ENCODE measurements at regions not wholly inside any gene's neighbourhood (a gene's known extent, or its start where the extent isn't known, plus 50 kb on each side); places are given as distances from the start of the nearest gene placed in this dataset.
"Not testable (repeated sequence)": the region's sequence is repeated elsewhere in the genome, so short reads cannot be mapped to it uniquely, and the experiment has no call there.

GRCh38 chr2:63740943-63741342, 100.8 kb upstream of the UGP2 start:
- no peak for DNase-seq

DNA sequence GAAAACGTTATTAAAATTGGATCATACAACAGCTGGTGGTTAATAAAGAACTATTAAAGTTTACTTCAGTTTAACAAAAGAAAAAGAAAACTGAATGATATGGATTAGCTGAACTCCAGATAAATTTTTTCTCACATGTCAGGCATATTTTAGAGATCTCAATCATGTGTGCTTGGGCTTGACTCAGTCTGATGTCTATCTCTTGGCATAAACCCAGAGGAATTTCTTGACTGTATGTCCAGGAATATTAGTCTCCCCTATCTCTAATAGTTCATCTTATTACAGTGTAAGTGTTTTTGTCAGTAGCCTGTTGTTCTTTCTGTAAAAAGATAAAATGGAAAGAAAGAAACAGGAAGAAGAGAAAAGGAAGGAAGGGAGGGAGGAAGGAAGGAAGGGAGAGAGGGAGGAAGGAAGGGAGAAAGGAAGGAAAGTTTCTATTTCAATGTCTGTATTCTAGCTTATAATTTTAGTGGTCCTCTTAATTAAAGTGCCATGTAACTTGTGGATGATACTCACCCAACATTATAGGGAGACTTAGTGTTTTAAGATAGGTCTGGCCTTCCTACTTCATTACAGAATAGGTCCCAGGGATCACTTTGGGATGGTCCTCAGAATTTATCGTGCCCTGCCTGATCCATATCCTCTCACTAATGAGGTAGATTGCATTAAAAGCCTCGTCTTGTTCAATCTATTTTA, 99.7 kb upstream of the UGP2 start:
- DNase-seq = no peak

- no peak for DNase-seq
These were observed 99.1 kb upstream of the UGP2 start for GRCh38 chr2:63742580-63742976.

DNA sequence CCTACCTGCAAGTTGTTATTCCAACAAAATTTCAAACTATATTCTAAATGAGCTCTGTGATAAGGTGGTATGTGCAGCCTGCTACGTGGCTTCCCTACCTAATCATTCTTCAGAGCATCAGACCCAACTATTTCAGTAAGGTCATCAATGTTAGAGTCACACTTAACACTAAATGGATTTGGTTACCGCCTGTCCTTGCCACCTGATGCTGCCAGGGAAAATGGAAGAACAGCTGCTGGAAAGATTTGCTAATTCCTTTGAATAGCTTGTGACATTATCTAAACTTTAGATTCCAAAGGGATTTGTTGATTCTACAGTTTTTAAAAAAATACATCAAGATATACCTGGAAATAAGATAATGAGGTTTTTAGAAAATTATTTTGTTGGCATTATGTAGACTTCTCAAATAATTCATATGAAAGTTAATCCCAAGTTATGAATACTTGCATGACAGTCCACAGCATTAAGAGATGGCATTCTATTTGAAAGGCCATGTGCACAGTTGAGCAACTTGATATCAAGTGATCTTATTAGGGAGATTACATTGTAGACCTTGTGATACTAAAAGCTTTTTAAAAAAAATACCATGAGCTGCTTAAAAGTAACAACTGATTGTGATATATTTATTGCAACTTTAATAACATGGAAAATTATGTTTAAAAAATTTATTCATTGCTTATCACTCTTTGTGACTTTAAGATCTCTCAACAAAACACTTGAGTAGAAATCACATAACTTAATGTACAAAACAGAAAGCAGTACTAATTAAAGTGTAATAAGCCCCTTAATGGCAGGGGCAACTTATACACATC, 98.3 kb upstream of the UGP2 start:
- DNase-seq = no peak

DNA sequence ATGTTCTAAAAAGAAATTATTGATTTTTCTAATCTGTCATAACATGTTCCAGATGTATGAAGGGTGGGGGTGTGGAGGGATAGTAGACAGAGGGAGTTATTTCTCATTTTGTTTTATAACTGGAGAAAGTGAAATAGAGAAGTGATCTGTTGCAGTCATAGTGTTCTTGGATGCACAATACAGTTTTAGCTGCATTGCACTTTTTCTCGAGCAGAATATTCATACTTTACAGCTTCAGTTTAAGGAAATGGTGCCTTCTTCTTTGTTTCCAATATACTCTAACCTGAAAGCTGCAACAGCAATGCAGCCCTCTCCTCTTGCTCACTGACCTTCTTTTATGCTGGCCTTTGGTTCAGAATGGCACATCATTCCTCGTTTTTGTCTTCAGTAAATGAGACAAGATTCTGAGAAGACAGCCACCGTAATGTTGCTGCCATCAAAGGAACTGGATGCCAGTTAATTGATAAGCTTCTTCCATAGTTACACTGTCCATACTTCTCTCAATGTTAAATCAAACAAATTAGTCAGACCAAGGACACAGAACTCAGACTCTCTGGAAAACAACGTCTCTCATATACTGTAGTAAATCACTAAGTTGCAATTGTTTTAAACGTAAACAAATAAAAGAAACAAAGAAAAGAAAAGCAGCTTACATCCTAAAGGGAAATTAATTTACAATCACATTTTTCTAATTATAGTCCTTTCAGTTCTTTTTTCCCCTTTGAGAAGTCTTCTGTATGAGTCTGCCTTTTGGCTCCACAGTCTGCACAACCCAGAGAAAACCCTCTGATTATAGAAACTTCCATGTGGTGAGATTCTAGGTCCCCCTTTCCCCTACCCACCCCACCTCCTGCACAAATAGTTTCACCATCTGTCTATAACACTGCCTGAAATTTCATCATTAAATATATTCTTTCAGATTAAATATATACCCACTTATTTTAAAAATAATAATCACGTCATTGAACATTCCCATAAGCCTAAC, 97.4 kb upstream of the UGP2 start:
- DNase-seq = no peak

DNA sequence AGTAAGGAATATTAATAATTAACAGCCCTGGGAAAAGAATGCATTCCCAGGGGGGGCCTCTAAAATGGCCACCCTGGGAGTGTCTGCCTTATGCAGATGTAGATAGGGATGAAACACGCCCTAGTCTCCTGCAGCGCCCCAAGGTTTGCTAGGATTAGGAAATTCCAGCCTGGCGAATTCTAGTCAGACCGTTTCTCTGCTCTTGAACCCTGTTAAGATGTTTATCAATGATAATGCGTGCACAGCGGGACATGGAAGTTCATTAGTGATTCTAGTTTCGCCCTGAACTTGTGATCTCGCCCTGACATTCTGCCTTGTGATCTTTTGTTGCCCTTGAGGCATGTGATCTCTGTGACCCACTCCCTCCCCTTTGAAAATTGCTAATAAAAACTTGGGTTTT, 95.1 kb upstream of the UGP2 start:
- not testable (repeated sequence) for DNase-seq

- DNase-seq = no peak
These were observed 89.8 kb upstream of the UGP2 start for GRCh38 chr2:63751901-63752300.

- DNase-seq = no peak
These were observed 86.5 kb upstream of the UGP2 start for GRCh38 chr2:63755216-63755615.

DNA sequence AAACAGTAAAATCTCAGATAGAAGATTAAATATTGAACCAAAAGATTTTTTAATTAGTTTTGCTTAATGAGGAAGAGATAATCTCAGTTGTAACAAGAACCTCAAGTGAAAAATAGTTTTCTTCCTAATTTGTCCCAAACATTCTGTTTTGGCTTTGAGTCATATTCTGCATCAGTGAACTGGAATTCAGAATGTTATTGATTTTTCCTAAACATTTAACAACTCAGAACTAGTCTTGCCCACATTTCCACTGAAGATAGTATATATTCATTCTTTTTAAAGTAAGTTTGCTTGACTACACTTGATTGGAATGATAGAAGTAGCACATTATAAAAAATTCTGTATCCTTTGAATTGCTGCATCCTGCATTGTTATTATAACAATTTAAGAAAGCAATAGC, 85.7 kb upstream of the UGP2 start:
- DNase-seq = no peak

DNA sequence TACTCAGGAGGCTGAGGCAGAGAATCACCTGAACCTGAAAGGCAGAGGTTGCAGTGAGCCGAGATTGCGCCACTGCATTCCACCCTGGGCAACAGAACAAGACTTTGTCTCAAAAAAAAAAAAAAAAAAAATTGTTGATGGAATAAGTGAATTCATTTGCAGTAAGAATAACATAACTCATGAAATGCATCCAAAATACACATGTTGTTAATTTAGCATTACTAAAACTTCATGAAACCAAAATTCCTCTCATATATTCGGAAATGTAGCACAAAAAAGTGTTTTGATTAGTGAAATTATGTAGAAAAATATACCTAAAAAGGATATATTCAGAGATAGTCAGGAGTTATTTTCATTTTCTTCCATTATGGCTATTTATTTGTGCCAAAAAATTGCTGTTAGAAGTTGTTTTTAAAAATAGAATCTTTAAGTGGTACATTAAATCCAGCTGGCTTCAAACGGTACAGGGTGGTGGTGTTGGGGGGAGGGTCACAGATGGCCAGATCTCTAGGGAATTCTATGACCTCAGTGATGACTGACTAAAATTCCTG, 78.2 kb upstream of the UGP2 start:
- DNase-seq = no peak

DNA sequence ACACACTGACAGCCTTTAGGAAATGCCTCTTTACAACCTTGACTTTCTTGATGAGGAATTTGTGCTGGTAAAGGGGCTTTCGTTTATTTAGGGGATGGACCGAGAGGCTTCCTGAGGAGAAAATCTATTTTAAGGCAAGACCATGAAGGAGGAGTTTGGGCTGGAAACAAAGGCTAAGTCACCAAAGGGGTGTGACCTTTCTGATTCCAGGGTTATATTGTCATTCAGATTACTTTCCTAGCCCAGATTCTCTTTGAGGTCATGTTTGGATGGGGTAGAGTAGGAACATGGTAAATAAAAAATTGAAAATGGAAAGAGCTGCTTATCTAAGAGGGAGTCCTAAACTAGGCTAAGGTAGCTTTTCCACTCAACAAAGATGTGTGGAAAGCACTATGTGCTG, 77.1 kb upstream of the UGP2 start:
- no peak for DNase-seq

DNA sequence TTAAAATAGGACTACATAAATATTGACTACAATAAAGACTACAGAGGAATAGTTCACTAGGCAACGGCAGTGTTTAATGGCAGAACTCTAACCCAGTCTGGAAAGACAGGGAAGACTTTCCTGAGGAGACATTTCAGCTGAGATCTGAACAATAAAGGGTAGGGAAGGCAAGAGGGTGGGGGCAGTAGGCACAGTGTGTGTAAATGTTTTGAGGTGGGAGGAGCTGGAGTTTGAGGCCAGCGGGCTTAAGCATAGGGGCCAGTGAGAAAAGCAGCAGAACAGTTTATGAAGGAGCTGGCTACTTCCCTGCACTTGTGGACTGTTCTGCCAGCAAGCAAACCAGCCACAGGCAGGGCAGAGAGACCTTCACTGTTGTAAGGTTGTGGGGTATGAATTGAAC, 76.6 kb upstream of the UGP2 start:
- no peak for DNase-seq

DNA sequence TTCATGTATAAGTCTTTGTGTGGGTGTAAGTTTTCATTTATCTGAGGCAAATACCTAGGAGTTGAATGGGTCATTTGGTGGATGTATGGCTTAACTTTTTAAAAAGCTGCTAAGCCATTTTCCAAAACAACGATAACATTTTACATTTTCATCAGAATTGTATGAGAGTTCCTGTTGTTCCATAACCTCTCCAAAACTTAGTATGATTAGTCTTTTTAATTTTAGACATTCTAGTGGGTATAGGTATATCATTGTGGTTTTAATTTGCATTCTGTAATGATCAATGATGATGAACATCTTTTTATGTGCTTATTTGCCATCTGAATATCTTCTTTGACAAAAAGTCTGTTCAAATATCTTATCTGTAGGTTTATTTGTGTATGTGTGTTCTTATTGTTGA, 74.4 kb upstream of the UGP2 start:
- DNase-seq = no peak

GRCh38 chr2:63768051-63768450, 73.6 kb upstream of the UGP2 start:
- no peak for DNase-seq

DNA sequence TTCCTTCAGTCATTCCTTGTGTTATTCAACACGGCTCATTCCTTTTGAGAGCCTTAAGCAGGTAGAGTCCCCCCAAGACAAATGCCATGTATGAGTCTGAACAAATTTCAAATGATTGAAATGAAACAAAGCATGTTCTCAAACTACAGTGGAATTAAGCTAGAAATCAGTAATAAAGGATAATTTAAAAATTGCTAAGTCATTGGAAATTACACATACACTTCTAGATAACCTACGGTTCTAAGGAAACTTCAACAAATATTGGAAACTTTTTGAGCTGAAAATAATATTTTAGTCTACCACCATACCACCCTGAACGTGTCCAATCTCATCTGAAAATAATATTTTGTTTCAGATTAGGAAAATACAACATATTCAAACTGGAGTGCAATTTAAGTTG, 71.8 kb upstream of the UGP2 start:
- DNase-seq = no peak

- no peak for DNase-seq
These were observed 69.6 kb upstream of the UGP2 start for GRCh38 chr2:63772061-63772460.

- DNase-seq = no peak
These were observed 66.5 kb upstream of the UGP2 start for GRCh38 chr2:63775191-63775590.

GRCh38 chr2:63776382-63776781, 65.3 kb upstream of the UGP2 start:
- DNase-seq = no peak

GRCh38 chr2:63777816-63778215, 63.9 kb upstream of the UGP2 start:
- no peak for DNase-seq

- no peak for DNase-seq
These were observed 63.3 kb upstream of the UGP2 start for GRCh38 chr2:63778391-63778790.

- DNase-seq = no peak
These were observed 61.1 kb upstream of the UGP2 start for GRCh38 chr2:63780518-63781155.

DNA sequence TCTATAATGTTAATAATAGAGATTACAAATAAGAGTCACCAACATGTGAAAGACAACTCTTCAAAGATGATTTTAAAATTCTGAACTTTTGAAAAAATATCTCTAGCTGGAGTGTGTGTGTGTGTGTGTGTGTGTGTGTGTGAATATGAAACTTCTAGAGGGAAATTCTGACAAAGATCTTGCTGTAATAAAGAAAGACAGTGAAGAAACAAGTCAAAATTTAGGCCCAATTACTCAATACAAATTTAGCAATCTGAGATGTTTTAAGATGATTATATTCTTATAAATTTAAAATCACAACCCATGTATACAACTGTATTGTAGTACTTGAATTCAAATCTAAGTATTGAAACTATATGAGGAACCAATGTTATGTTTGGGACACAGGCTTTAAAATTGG, 57.2 kb upstream of the UGP2 start:
- no peak for DNase-seq

- DNase-seq = no peak
These were observed 56.6 kb upstream of the UGP2 start for GRCh38 chr2:63785096-63785495.
